PC-3 (cell line): ENCODE measurements at regions not wholly inside any gene's neighbourhood (a gene's known extent, or its start where the extent isn't known, plus 50 kb on each side); places are given as distances from the start of the nearest gene placed in this dataset.

Source experiments
- EZH2phosphoT487 ChIP-seq: fragments of 300-600 bp; sonication (generic); IDR thresholded peaks from 2 replicates; pipeline ENCODE4 v1.6.1; 2018; ENCODE audit warnings: mild to moderate bottlenecking, antibody characterized with exemption, low read length, borderline replicate concordance
- TF ChIP-seq, protein P1 (sequence below): fragments of 300-600 bp; sonication (generic); conservative IDR thresholded peaks from 2 replicates; pipeline ENCODE4 v1.5.1; 2017; ENCODE audit warnings: antibody characterized with exemption, low read depth, mild to moderate bottlenecking, low read length

DNA sequence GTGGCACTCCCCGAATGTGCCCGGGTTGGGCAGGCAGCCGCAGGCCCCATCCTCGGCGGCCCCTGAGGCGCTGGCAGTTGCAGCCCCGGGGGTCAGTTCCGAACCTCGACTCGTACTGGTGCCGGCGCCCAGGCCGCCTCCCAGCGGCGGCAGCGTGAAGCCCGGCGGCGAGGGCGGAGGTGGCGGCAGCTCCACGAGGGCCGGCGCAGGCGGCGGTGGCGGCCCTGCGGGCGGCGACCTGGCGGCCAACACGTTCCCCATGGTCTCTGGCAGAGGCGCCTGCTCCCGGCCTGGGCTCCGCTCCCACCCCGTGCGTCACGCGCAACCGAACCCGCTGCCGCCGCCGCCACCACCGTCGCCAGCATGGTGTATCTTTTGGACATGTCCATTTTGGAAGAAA lies 196.3 kb downstream of the CCDC74A start:
- TF ChIP-seq, protein P1, sequence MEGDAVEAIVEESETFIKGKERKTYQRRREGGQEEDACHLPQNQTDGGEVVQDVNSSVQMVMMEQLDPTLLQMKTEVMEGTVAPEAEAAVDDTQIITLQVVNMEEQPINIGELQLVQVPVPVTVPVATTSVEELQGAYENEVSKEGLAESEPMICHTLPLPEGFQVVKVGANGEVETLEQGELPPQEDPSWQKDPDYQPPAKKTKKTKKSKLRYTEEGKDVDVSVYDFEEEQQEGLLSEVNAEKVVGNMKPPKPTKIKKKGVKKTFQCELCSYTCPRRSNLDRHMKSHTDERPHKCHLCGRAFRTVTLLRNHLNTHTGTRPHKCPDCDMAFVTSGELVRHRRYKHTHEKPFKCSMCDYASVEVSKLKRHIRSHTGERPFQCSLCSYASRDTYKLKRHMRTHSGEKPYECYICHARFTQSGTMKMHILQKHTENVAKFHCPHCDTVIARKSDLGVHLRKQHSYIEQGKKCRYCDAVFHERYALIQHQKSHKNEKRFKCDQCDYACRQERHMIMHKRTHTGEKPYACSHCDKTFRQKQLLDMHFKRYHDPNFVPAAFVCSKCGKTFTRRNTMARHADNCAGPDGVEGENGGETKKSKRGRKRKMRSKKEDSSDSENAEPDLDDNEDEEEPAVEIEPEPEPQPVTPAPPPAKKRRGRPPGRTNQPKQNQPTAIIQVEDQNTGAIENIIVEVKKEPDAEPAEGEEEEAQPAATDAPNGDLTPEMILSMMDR = no peak
- TF ChIP-seq EZH2phosphoT487 = no peak
